VCaP (cell line): ENCODE measurements at regions not wholly inside any gene's neighbourhood (a gene's known extent, or its start where the extent isn't known, plus 50 kb on each side); places are given as distances from the start of the nearest gene placed in this dataset.
"Not testable (repeated sequence)": the region's sequence is repeated elsewhere in the genome, so short reads cannot be mapped to it uniquely, and the experiment has no call there.

Experiments
- H3K27ac ChIP-seq: fragments of 450-650 bp; 2 replicates; pipeline ENCODE4 v1.5.1; 2017
- CTCF ChIP-seq: fragments of 450-650 bp; conservative IDR thresholded peaks from 2 replicates; pipeline ENCODE4 v1.5.1; 2017; ENCODE audit warnings: mild to moderate bottlenecking, moderate library complexity

GRCh38 chr13:90889906-90890834 lies 457.3 kb upstream of the MIR17HG start:
- no peak overlapping the region for H3K27ac ChIP-seq
- TF ChIP-seq CTCF: no peak

- no peak overlapping the region for H3K27ac ChIP-seq
- no peak for TF ChIP-seq CTCF
Measured at GRCh38 chr13:90891329-90891728, 456.2 kb upstream of the MIR17HG start.

DNA sequence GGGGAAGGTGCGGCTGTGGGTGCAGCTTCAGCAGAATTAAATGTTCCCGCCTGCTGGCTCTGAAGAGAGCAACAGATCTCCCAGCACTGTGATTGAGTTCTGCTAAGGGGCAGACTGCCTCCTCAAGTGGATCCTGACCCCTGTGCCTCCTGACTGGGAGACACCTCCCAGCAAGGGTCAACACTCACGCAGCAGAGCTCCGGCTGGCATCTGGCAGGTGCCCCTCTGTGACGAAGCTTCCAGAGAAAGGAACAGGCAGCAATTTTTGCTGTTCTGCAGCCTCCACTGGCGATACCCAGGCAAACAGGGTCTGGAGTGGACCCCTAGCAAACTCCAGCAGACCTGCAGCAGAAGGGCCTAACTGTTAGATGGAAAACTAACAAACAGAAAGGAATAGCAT lies 454.3 kb upstream of the MIR17HG start:
- not testable (repeated sequence) for H3K27ac ChIP-seq

DNA sequence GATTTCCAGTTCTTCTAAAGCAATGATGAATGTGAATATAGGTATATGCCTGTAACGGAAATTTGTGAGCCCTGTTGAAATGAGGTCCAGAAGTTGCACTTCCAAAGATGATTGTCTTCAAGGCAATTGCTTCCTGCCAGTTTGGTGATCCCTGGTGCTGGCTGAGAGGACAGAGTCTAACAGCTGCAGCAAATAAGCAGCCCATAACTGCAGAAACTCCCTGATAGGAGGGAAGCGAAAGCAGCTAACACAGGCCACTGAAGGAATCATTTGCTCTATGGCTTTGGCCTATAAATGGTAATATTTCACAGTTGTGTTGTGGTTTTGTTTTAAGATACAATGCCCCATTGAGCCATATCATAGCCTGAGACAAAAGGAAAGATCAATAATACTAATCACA lies 451.5 kb upstream of the MIR17HG start:
- no peak for TF ChIP-seq CTCF
- H3K27ac ChIP-seq: no peak overlapping the region

GRCh38 chr13:90898811-90899210 lies 448.7 kb upstream of the MIR17HG start:
- no peak overlapping the region for H3K27ac ChIP-seq
- TF ChIP-seq CTCF: no peak

DNA sequence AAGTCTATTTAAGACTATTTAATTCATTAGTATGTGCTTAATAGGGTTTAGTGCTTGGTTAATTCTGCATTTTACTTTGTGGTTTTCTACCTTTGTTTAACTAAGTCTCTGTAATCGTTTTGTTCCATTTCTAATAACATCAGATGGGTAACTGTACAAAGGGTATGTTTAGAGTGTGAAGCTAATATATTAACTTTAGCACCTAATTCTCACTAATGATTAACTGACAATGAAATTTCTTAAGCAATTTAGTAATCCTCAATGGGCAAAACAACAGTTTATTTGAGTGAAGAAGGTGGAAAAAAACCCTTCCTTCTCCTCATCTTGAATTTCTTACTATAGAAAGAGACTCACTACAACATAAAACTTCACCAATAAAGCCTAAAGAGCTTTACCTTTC lies 448.1 kb upstream of the MIR17HG start:
- H3K27ac ChIP-seq: 0 out of 2 replicates have a peak overlapping the region, but pooled peaks have one; percentile 21
- TF ChIP-seq CTCF: no peak

GRCh38 chr13:90902255-90902654 lies 445.2 kb upstream of the MIR17HG start:
- H3K27ac ChIP-seq: no peak overlapping the region
- TF ChIP-seq CTCF: no peak

GRCh38 chr13:90906554-90906953 lies 440.9 kb upstream of the MIR17HG start:
- no peak overlapping the region for H3K27ac ChIP-seq
- no peak for TF ChIP-seq CTCF
